ENCODE measurements at regions not wholly inside any gene's neighbourhood (a gene's known extent, or its start where the extent isn't known, plus 50 kb on each side); places are given as distances from the start of the nearest gene placed in this dataset.

DNA sequence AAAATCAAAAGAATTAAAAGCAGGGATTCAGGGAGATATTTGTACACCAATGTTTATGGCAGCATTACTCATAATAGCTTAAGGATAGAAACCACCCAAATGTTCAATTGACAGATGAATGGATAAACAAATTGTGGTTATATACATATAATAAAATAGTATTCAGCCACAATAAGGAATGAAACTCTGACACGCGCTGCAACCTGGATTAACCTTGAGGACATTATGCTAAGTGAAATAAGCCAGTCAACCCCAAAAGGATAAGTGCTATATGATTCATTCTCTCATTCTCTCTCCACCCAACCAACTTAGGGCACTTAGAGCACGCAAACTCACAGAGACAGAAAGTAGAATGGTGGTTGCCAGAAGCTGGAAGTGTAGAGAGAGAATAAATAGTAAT is 216.8 kb upstream of the SLC14A2 start:
- Histone ChIP-seq H3K9ac (no peak overlapping the region), H3K4me1 (ENCODE audit: control insufficient read depth in 1 of 2, insufficient read depth in 2 of 2, low read depth in 1 of 2, low read length in 1 of 2) (0 out of 4 replicates have a peak, but pooled peaks cover 0 to 3% of the 10 kb centered on the region in 2 experiments), H3K9me3 (no peaks in the 10 kb centered on the region), H3K9me2 (no peaks in the 10 kb centered on the region), H3K27ac (ENCODE audit: low read depth in 2 of 2, low read length in 1 of 2) (no peak overlapping the region), H3K36me3 (replicated peaks in 1 of 2; ENCODE audit: control insufficient read depth in 1 of 2, insufficient read depth in 2 of 2, low read length in 1 of 2) (no peaks in the 10 kb centered on the region), H2AFZ (ENCODE audit: low read depth) (no peak overlapping the region), H4K20me1 (ENCODE audit: insufficient read depth) (no peaks in the 10 kb centered on the region), H3K27me3 (ENCODE audit: insufficient read depth) (no peaks in the 10 kb centered on the region), H3K79me2 (ENCODE audit: insufficient read depth) (no peaks in the 10 kb centered on the region), H3K4me3 (ENCODE audit: low read depth in 2 of 2, low read length in 1 of 2) (no peak overlapping the region), H3K4me2 (no peak overlapping the region), H3F3A (replicated peaks; ENCODE audit: insufficient read depth) (peaks cover 15% of the 10 kb centered on the region)
- CTCF ChIA-PET, result interaction anchor here (1.8 to 4.0 kb wide), 2 partner anchors 12 to 14 kb away, joined by 5 to 22 read pairs; no protein-coding TSS in a partner anchor
- POLR2A ChIA-PET, result no interaction called here
- TF ChIP-seq RXRA (IDR thresholded peaks at IDR 0.05; ENCODE audit: borderline replicate concordance, low read depth) (no peak), EP300 (IDR thresholded peaks at IDR 0.05; ENCODE audit: borderline replicate concordance in 1 of 2, low read depth in 1 of 2, low read length in 1 of 2) (no peak), JUND (IDR thresholded peaks at IDR 0.05) (no peak), GABPA (IDR thresholded peaks at IDR 0.05; ENCODE audit: low read depth) (no peak), FOSL2 (IDR thresholded peaks at IDR 0.05; ENCODE audit: borderline replicate concordance, low read depth) (no peak), ZBTB33 (IDR thresholded peaks at IDR 0.05; ENCODE audit: borderline replicate concordance, low read depth) (no peak), CHD2 (IDR thresholded peaks at IDR 0.05; ENCODE audit: low read length, partially characterized antibody) (no peak), YY1 (IDR thresholded peaks at IDR 0.05; ENCODE audit: low read depth) (no peak), RCOR1 (IDR thresholded peaks at IDR 0.05; ENCODE audit: low read length) (no peak), SIN3A (IDR thresholded peaks at IDR 0.05; ENCODE audit: borderline replicate concordance, low read depth, low read length) (no peak), MXI1 (IDR thresholded peaks at IDR 0.05; ENCODE audit: low read depth, low read length) (no peak), SMC3 (IDR thresholded peaks at IDR 0.05; ENCODE audit: low read depth, low read length) (no peak), GATA2 (CRISPR knock-in tag; IDR thresholded peaks at IDR 0.05) (no peak), FOXM1 (IDR thresholded peaks at IDR 0.05; ENCODE audit: low read depth) (no peak), CTCF (IDR thresholded peaks at IDR 0.05) (no peak), REST (IDR thresholded peaks at IDR 0.05; ENCODE audit: low read depth, low read length) (no peak), MAX (IDR thresholded peaks at IDR 0.05; ENCODE audit: low read depth) (no peak), USF2 (IDR thresholded peaks at IDR 0.05; ENCODE audit: borderline replicate concordance, low read depth, low read length) (no peak), MEF2A (IDR thresholded peaks at IDR 0.05; ENCODE audit: borderline replicate concordance, low read depth) (no peak)
- DNase-seq, result no peak
- WGBS (ENCODE audit: low lambda C conversion rate), result 46% methylated on average over 3 of the region's 3 CpGs

Data from SK-N-SH (cell line).